ENCODE measurements at regions not wholly inside any gene's neighbourhood (a gene's known extent, or its start where the extent isn't known, plus 50 kb on each side); places are given as distances from the start of the nearest gene placed in this dataset.

DNA sequence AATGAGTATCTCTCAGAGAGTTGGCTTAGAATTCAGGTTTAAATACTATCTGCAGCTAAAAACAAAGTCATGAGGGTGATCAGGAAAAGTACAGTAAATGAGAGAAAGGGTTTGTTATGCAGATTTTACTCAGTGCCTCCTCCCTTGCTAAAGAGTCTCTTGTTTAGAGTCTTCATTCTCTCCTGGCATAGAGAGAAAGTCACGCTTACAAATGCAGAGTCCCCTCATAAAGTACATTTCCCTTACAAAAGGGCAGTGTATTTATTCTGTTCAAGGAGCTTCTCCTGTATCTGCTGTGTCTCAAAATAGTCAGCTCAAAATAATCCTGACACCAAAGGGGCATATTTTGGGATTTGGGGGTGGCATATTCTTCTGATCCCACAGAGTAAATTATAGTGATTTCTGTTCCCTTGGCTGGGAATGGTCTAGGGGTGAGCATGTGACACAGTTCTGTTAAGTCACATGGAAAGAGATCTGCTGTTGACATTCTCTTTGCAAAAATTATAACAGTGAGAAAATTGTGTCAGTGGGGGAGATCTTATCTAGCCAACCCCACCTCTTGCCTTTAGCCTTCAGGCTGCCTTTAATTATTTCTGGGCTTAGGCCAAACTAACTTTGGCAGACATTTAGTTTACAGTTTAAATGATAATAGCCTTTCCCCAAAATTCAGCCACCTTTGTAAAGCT is 102.9 kb downstream of the MTNR1B start:
- DNase-seq, result no peak
- no peaks in the 10 kb centered on the region for H3K4me1 ChIP-seq (replicated peaks in 1 of 2)
- H3K9me3 ChIP-seq (replicated peaks in 1 of 3), result no peaks in the 10 kb centered on the region
- intact Hi-C loops (cut with DNase I), result no loop called here
- no peak overlapping the region for H3K27ac ChIP-seq
- no peaks in the 10 kb centered on the region for H3K36me3 ChIP-seq (replicated peaks in 1 of 2)
- TF ChIP-seq POLR2A (IDR thresholded peaks at IDR 0.05), result no peak
- TF ChIP-seq, protein P1, sequence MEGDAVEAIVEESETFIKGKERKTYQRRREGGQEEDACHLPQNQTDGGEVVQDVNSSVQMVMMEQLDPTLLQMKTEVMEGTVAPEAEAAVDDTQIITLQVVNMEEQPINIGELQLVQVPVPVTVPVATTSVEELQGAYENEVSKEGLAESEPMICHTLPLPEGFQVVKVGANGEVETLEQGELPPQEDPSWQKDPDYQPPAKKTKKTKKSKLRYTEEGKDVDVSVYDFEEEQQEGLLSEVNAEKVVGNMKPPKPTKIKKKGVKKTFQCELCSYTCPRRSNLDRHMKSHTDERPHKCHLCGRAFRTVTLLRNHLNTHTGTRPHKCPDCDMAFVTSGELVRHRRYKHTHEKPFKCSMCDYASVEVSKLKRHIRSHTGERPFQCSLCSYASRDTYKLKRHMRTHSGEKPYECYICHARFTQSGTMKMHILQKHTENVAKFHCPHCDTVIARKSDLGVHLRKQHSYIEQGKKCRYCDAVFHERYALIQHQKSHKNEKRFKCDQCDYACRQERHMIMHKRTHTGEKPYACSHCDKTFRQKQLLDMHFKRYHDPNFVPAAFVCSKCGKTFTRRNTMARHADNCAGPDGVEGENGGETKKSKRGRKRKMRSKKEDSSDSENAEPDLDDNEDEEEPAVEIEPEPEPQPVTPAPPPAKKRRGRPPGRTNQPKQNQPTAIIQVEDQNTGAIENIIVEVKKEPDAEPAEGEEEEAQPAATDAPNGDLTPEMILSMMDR (IDR thresholded peaks at IDR 0.05), result no peak
- H3K4me3 ChIP-seq, result no peak overlapping the region
- 83 to 100% (median 97%) methylated on average over 1 of the region's 1 CpG for WGBS, 4 donors
- H3K27me3 ChIP-seq, result no peaks in the 10 kb centered on the region

DNA sequence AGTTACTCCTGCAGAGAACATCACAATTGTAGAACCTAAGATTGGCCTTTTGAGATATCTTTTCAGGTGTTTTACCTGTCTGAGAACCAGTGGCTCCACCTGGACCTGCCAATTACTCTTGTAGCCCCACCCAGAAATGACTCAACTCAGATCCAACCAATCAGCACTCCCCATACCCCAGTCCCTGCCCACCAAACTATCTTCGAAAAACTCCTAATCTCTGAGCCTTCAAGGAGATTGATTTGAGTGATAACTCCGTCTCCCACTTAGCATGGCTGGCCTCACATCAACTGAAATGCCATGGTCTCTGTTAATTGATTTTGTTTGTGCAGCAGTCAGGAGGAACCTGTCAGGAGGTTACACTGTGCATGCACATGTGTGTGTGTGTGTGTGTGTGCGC is 103.6 kb downstream of the MTNR1B start:
- WGBS, 4 donors, result 45 to 69% (median 54%) methylated on average over 3 of the region's 3 CpGs
- no peak for DNase-seq
- Histone ChIP-seq H3K27ac (no peak overlapping the region), H3K27me3 (no peaks in the 10 kb centered on the region), H3K36me3 (replicated peaks in 1 of 2) (no peaks in the 10 kb centered on the region), H3K4me1 (replicated peaks in 1 of 2) (no peaks in the 10 kb centered on the region), H3K4me3 (no peak overlapping the region), H3K9me3 (replicated peaks in 1 of 3) (no peaks in the 10 kb centered on the region)
- no peak for TF ChIP-seq POLR2A (IDR thresholded peaks at IDR 0.05)
- TF ChIP-seq, protein P1 (IDR thresholded peaks at IDR 0.05), result no peak
- intact Hi-C loops (cut with DNase I), result no loop called here

DNA sequence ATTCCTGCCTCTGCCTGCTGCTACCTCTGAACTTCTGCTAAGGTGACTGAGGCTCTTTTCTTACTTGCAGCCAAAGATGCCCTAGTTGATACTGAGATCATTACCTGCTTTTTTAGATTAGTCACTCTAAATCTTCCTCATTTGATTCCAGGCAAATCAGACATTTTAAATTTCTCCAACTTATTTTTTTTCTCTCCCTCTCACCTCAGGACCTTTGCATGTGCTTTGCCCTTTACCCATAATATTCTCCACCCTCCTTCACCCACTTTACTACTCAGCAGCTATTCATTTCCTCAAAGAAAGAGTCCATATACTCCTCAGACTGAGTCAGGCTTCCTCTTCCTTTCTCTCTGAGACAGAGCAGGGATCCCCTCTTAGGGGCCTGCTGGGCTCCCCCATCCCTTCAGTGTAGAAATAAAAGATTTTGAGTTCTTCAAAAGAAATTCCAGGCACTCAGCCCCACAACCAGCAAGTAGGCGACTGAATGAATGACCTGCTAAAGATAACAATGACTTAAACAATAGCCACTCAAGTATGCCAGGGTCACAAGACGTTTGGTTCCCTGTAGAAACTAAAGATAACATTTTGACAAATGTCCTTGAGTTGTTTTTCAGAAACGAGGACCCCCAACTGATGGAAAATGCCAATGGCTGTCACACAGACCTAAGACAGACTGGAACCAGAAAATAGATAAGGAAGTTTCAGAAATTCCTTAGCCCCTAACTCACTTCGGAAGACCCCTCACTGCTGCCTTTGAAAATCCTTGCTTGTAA is 104.2 kb downstream of the MTNR1B start:
- H3K4me1 ChIP-seq (replicated peaks in 1 of 2), result no peaks in the 10 kb centered on the region
- no peaks in the 10 kb centered on the region for H3K9me3 ChIP-seq (replicated peaks in 1 of 3)
- no peaks in the 10 kb centered on the region for H3K27me3 ChIP-seq
- 20 to 33% (median 26%) methylated on average over 4 of the region's 4 CpGs for WGBS, 4 donors
- intact Hi-C loops (cut with DNase I), result no loop called here
- H3K36me3 ChIP-seq (replicated peaks in 1 of 2), result no peaks in the 10 kb centered on the region
- no peak overlapping the region for H3K27ac ChIP-seq
- TF ChIP-seq, protein P1 (IDR thresholded peaks at IDR 0.05), result no peak
- no peak for TF ChIP-seq POLR2A (IDR thresholded peaks at IDR 0.05)
- no peak for DNase-seq
- no peak overlapping the region for H3K4me3 ChIP-seq

DNA sequence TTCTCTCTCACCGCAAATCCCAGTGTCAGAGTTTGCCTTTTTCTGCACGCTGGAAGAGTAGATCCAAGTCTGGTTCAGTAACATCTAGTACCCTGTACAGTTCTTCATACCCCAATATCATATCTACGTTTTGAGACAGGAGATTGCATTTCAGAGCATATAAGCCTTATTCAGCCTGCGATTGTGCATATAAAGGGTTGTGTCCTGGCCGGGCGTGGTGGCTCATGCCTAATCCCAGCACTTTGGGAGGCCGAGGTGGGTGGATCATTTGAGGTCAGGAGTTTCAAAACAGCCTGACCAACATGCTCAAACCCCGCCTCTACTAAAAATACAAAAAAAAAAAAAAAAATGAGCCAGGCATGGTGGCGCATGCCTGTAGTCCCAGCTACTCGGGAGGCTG is 104.9 kb downstream of the MTNR1B start:
- H3K4me1 ChIP-seq (replicated peaks in 1 of 2), result no peaks in the 10 kb centered on the region
- 89 to 93% (median 90%) methylated on average over 9 to 10 of the region's 10 CpGs for WGBS, 4 donors
- no peaks in the 10 kb centered on the region for H3K36me3 ChIP-seq (replicated peaks in 1 of 2)
- H3K4me3 ChIP-seq, result no peak overlapping the region
- intact Hi-C loops (cut with DNase I), result no loop called here
- H3K27me3 ChIP-seq, result no peaks in the 10 kb centered on the region
- TF ChIP-seq, protein P1 (IDR thresholded peaks at IDR 0.05), result no peak
- TF ChIP-seq POLR2A (IDR thresholded peaks at IDR 0.05), result no peak
- no peak overlapping the region for H3K27ac ChIP-seq
- DNase-seq, result no peak
- no peaks in the 10 kb centered on the region for H3K9me3 ChIP-seq (replicated peaks in 1 of 3)

All from adrenal gland (tissue), 9 donors.